Loucy (cell line): ENCODE measurements at regions not wholly inside any gene's neighbourhood (a gene's known extent, or its start where the extent isn't known, plus 50 kb on each side); places are given as distances from the start of the nearest gene placed in this dataset.

Experiments
- EZH2phosphoT487 ChIP-seq: fragments of 200-600 bp; IDR thresholded peaks from 2 replicates; pipeline ENCODE4 v1.6.1; 2018; ENCODE audit warnings: antibody characterized with exemption, mild to moderate bottlenecking, moderate library complexity, borderline replicate concordance
- TF ChIP-seq, protein P1 (sequence below): fragments of 200-600 bp; sonication (generic); conservative IDR thresholded peaks from 2 replicates; pipeline ENCODE4 v1.5.1; 2014; ENCODE audit warnings: mild to moderate bottlenecking, antibody characterized with exemption, low read length

DNA sequence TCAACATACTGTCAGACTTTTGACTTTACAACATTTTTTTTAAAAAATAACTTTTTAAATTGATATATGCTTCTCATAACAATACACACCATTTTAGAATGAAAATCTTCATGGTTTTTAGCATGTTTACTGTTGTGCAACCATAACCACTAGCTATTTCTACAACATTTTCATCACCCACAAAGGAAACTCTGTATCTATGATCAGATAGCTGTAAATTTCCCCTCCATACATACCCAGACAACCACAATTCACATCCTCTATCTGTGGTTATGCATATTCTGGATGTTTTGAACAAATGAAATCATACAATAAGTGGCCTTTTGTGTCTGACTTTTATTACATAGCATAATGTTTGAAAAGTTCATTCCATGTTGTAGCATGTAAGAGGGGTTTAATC, 1666.0 kb downstream of the EFNB2 start:
- TF ChIP-seq, protein P1, sequence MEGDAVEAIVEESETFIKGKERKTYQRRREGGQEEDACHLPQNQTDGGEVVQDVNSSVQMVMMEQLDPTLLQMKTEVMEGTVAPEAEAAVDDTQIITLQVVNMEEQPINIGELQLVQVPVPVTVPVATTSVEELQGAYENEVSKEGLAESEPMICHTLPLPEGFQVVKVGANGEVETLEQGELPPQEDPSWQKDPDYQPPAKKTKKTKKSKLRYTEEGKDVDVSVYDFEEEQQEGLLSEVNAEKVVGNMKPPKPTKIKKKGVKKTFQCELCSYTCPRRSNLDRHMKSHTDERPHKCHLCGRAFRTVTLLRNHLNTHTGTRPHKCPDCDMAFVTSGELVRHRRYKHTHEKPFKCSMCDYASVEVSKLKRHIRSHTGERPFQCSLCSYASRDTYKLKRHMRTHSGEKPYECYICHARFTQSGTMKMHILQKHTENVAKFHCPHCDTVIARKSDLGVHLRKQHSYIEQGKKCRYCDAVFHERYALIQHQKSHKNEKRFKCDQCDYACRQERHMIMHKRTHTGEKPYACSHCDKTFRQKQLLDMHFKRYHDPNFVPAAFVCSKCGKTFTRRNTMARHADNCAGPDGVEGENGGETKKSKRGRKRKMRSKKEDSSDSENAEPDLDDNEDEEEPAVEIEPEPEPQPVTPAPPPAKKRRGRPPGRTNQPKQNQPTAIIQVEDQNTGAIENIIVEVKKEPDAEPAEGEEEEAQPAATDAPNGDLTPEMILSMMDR: no peak
- TF ChIP-seq EZH2phosphoT487: peak; percentile 55
